AG20443 (cell line): ENCODE measurements at regions not wholly inside any gene's neighbourhood (a gene's known extent, or its start where the extent isn't known, plus 50 kb on each side); places are given as distances from the start of the nearest gene placed in this dataset.

Source experiments
- DNase-seq: peaks from one replicate; pipeline ENCODE4 v3.0.0; 2012; ENCODE audit warnings: low spot score, mixed read lengths

- no peak for DNase-seq
Measured at GRCh38 chr5:10849278-10849677, 88.2 kb upstream of the DAP start.

- DNase-seq = no peak
Measured at GRCh38 chr5:10844016-10844415, 83.0 kb upstream of the DAP start.

- no peak for DNase-seq
Measured at GRCh38 chr5:10842823-10843222, 81.8 kb upstream of the DAP start.

GRCh38 chr5:10839916-10840599, 79.0 kb upstream of the DAP start:
- no peak for DNase-seq

- DNase-seq = no peak
Measured at GRCh38 chr5:10839118-10839517, 78.1 kb upstream of the DAP start.

- DNase-seq = no peak
Measured at GRCh38 chr5:10838038-10838437, 77.0 kb upstream of the DAP start.

- DNase-seq = peak; percentile 36
Measured at GRCh38 chr5:10836986-10837385, 76.0 kb upstream of the DAP start.

GRCh38 chr5:10834695-10835094, 73.7 kb upstream of the DAP start:
- DNase-seq = no peak

- peak; percentile 32 for DNase-seq
Measured at GRCh38 chr5:10832987-10833386, 72.0 kb upstream of the DAP start.

GRCh38 chr5:10832421-10832820, 71.4 kb upstream of the DAP start:
- no peak for DNase-seq

- peak; percentile 89 for DNase-seq
Measured at GRCh38 chr5:10831419-10831818, 70.4 kb upstream of the DAP start.

GRCh38 chr5:10828241-10828640, 67.2 kb upstream of the DAP start:
- DNase-seq = peak; percentile 47

GRCh38 chr5:10827571-10827970, 66.5 kb upstream of the DAP start:
- no peak for DNase-seq

GRCh38 chr5:10826971-10827370, 65.9 kb upstream of the DAP start:
- DNase-seq = no peak

GRCh38 chr5:10825897-10826644, 65.0 kb upstream of the DAP start:
- DNase-seq = no peak

- DNase-seq = no peak
Measured at GRCh38 chr5:10812218-10812617, 51.2 kb upstream of the DAP start.
